SK-N-SH treated with all-trans-retinoic acid at 6 μM for 48 hours (cell line): ENCODE measurements at regions not wholly inside any gene's neighbourhood (a gene's known extent, or its start where the extent isn't known, plus 50 kb on each side); places are given as distances from the start of the nearest gene placed in this dataset.

ENCODE experiments used
- ATAC-seq: fragments of 200-7000 bp; cut with Tn5 transposase; 3 replicates; pipeline ENCODE4 v1.9.1; 2020; ENCODE audit warnings: mild to moderate bottlenecking, moderate library complexity
- ARNTL ChIP-seq: fragments of 450-650 bp; formaldehyde crosslinking; IDR thresholded peaks from 2 replicates; pipeline ENCODE4 v1.5.0; 2020; ENCODE audit warnings: low read depth, mild to moderate bottlenecking, moderate library complexity, borderline replicate concordance
- CREB5 ChIP-seq: fragments of 250-450 bp; sonication (Bioruptor Pico); IDR thresholded peaks from 2 replicates; pipeline ENCODE4 v1.5.1; 2020; ENCODE audit warnings: low read depth, mild to moderate bottlenecking, moderate library complexity
- CSDC2 ChIP-seq: fragments of 250-450 bp; sonication (Bioruptor Pico); IDR thresholded peaks from 2 replicates; pipeline ENCODE4 v1.5.0; 2020; ENCODE audit warnings: mild to moderate bottlenecking, moderate library complexity
- CSRNP3 ChIP-seq: fragments of 250-450 bp; sonication (Bioruptor Pico); IDR thresholded peaks from 2 replicates; pipeline ENCODE4 v1.5.1; 2021; ENCODE audit warnings: mild to moderate bottlenecking, moderate library complexity
- ESRRG ChIP-seq: fragments of 250-450 bp; sonication (Bioruptor Pico); IDR thresholded peaks from 2 replicates; pipeline ENCODE4 v1.6.1; 2021; ENCODE audit warnings: mild to moderate bottlenecking
- ISL1 ChIP-seq: fragments of 250-450 bp; sonication (Bioruptor Pico); IDR thresholded peaks from 2 replicates; pipeline ENCODE4 v2.1.2; 2022; ENCODE audit warnings: mild to moderate bottlenecking, moderate library complexity
- OSR1 ChIP-seq: fragments of 250-450 bp; sonication (Bioruptor Pico); IDR thresholded peaks from 2 replicates; pipeline ENCODE4 v1.8.0; 2022; ENCODE audit warnings: moderate library complexity, mild to moderate bottlenecking, inconsistent platforms
- PATZ1 ChIP-seq: fragments of 250-450 bp; sonication (Bioruptor Pico); IDR thresholded peaks from 2 replicates; pipeline ENCODE4 v1.8.0; 2020; ENCODE audit warnings: mild to moderate bottlenecking, moderate library complexity, borderline replicate concordance
- POU6F1 ChIP-seq: fragments of 250-450 bp; sonication (Bioruptor Pico); IDR thresholded peaks from 2 replicates; pipeline ENCODE4 v1.8.0; 2021; ENCODE audit warnings: low read depth, mild to moderate bottlenecking, moderate library complexity, borderline replicate concordance
- PPARA ChIP-seq: fragments of 250-450 bp; sonication (Bioruptor Pico); IDR thresholded peaks from 2 replicates; pipeline ENCODE4 v1.5.0; 2020; ENCODE audit warnings: mild to moderate bottlenecking, borderline replicate concordance
- RARB ChIP-seq: fragments of 250-450 bp; sonication (Bioruptor Pico); IDR thresholded peaks from 2 replicates; pipeline ENCODE4 v1.8.0; 2021; ENCODE audit warnings: mild to moderate bottlenecking, moderate library complexity
- SNAI2 ChIP-seq: fragments of 250-450 bp; sonication (Bioruptor Pico); IDR thresholded peaks from 2 replicates; pipeline ENCODE4 v1.5.0; 2020; ENCODE audit warnings: mild to moderate bottlenecking, moderate library complexity
- TCF4 ChIP-seq: fragments of 250-450 bp; sonication (Bioruptor Pico); IDR thresholded peaks from 2 replicates; pipeline ENCODE4 v1.8.0; 2021; ENCODE audit warnings: mild to moderate bottlenecking, moderate library complexity, borderline replicate concordance
- TOX ChIP-seq: fragments of 250-450 bp; sonication (Bioruptor Pico); IDR thresholded peaks from 2 replicates; pipeline ENCODE4 v1.8.0; 2021; ENCODE audit warnings: mild to moderate bottlenecking, moderate library complexity, borderline replicate concordance
- TSHZ2 ChIP-seq: fragments of 250-450 bp; sonication (Bioruptor Pico); IDR thresholded peaks from 2 replicates; pipeline ENCODE4 v1.5.0; 2020; ENCODE audit warnings: mild to moderate bottlenecking, moderate library complexity
- ZC3H10 ChIP-seq: fragments of 250-450 bp; sonication (Bioruptor Pico); IDR thresholded peaks from 2 replicates; pipeline ENCODE4 v1.5.1; 2021; ENCODE audit warnings: mild to moderate bottlenecking, moderate library complexity
- ZFP3 ChIP-seq: fragments of 250-450 bp; sonication (Bioruptor Pico); IDR thresholded peaks from 2 replicates; pipeline ENCODE4 v1.5.0; 2020; ENCODE audit warnings: mild to moderate bottlenecking, moderate library complexity
- ZFP30 ChIP-seq: fragments of 450-650 bp; formaldehyde crosslinking; IDR thresholded peaks from 2 replicates; pipeline ENCODE4 v1.5.0; 2022; ENCODE audit warnings: mild to moderate bottlenecking, moderate library complexity
- ZNF565 ChIP-seq: fragments of 450-650 bp; formaldehyde crosslinking; conservative IDR thresholded peaks from 2 replicates; pipeline ENCODE4 v1.5.0; 2020; ENCODE audit warnings: low read depth, mild to moderate bottlenecking, moderate library complexity
- ZNF8 ChIP-seq: fragments of 450-650 bp; formaldehyde crosslinking; IDR thresholded peaks from 2 replicates; pipeline ENCODE4 v1.5.0; 2020; ENCODE audit warnings: mild to moderate bottlenecking, moderate library complexity

- TF ChIP-seq TOX (CRISPR knock-in tag) (no peak), CREB5 (CRISPR knock-in tag) (no peak), ZC3H10 (CRISPR knock-in tag) (no peak), ZFP30 (no peak), ISL1 (no peak), CSRNP3 (no peak), PPARA (CRISPR knock-in tag) (no peak), CSDC2 (no peak), POU6F1 (no peak), TCF4 (CRISPR knock-in tag) (no peak)
- ATAC-seq, result no peak
These were observed 122.1 kb downstream of the ANKRD50 start for GRCh38 chr4:124590480-124590879.

GRCh38 chr4:124591637-124592036 is 120.9 kb downstream of the ANKRD50 start:
- TF ChIP-seq TSHZ2 (CRISPR knock-in tag), result no peak
- no peak for TF ChIP-seq RARB (CRISPR knock-in tag)
- TF ChIP-seq ESRRG (CRISPR knock-in tag), result no peak
- TF ChIP-seq ZNF8 (CRISPR knock-in tag), result no peak
- TF ChIP-seq OSR1 (CRISPR knock-in tag), result no peak
- TF ChIP-seq CSRNP3, result no peak
- no peak for TF ChIP-seq ZC3H10 (CRISPR knock-in tag)
- TF ChIP-seq TCF4 (CRISPR knock-in tag), result no peak
- no peak for TF ChIP-seq CSDC2
- TF ChIP-seq ZNF565 (CRISPR knock-in tag), result no peak
- no peak for TF ChIP-seq SNAI2 (CRISPR knock-in tag)
- TF ChIP-seq ISL1, result no peak
- no peak for TF ChIP-seq ZFP3 (CRISPR knock-in tag)
- TF ChIP-seq ARNTL (CRISPR knock-in tag), result no peak
- TF ChIP-seq, all 23 proteins: peak for 0
- no peak for ATAC-seq

- TF ChIP-seq ZNF565 (CRISPR knock-in tag) (no peak), ISL1 (no peak), ZNF8 (CRISPR knock-in tag) (no peak), CSDC2 (no peak), TCF4 (CRISPR knock-in tag) (no peak), OSR1 (CRISPR knock-in tag) (no peak)
- ATAC-seq, result no peak
These were observed 119.0 kb downstream of the ANKRD50 start for GRCh38 chr4:124593494-124593893.

- no peak for ATAC-seq
- TF ChIP-seq ZC3H10 (CRISPR knock-in tag), result no peak
- no peak for TF ChIP-seq RARB (CRISPR knock-in tag)
- no peak for TF ChIP-seq TSHZ2 (CRISPR knock-in tag)
- TF ChIP-seq SNAI2 (CRISPR knock-in tag), result no peak
- TF ChIP-seq POU6F1, result no peak
- TF ChIP-seq PATZ1 (CRISPR knock-in tag), result no peak
- TF ChIP-seq TOX (CRISPR knock-in tag), result no peak
- TF ChIP-seq ZFP30, result no peak
These were observed 117.6 kb downstream of the ANKRD50 start for GRCh38 chr4:124594945-124595344.
